Osteoblast (primary cell): ENCODE measurements at regions not wholly inside any gene's neighbourhood (a gene's known extent, or its start where the extent isn't known, plus 50 kb on each side); places are given as distances from the start of the nearest gene placed in this dataset.
A peak's percentile ranks its signal among the peaks of the same experiment; 100 is the strongest.

Source experiments
- DNase-seq: peaks from one replicate; pipeline ENCODE4 v3.0.0; 2011; ENCODE audit warnings: low spot score, mixed read lengths; ENCODE audit not compliant: insufficient read length; ENCODE audit errors: missing footprints
- H2AFZ ChIP-seq: 2 replicates; pipeline ENCODE4 v1.6.0; 2011; ENCODE audit warnings: mild to moderate bottlenecking, low read length
- H3K27ac ChIP-seq: 2 replicates; pipeline ENCODE4 v1.5.1; 2011; ENCODE audit warnings: mild to moderate bottlenecking, low read depth, low read length, moderate library complexity
- H3K27me3 ChIP-seq: 2 replicates; pipeline ENCODE4 v1.6.0; 2012; ENCODE audit warnings: mild to moderate bottlenecking, control low read depth, inconsistent platforms, low read length, moderate library complexity; ENCODE audit not compliant: insufficient read depth
- H3K36me3 ChIP-seq: 2 replicates; pipeline ENCODE4 v1.5.1; 2011; ENCODE audit warnings: mild to moderate bottlenecking, low read length, control low read depth, moderate library complexity; ENCODE audit not compliant: insufficient read depth
- H3K4me1 ChIP-seq: 2 replicates; pipeline ENCODE4 v1.5.1; 2011; ENCODE audit warnings: mild to moderate bottlenecking, low read length, control low read depth, moderate library complexity; ENCODE audit not compliant: insufficient read depth
- H3K4me2 ChIP-seq: 2 replicates; pipeline ENCODE4 v1.6.0; 2011; ENCODE audit warnings: mild to moderate bottlenecking, low read length; ENCODE audit not compliant: insufficient read depth
- H3K4me3 ChIP-seq: fragments of 200-600 bp; sonication (generic); 3 replicates; pipeline ENCODE4 v1.5.1; 2012; ENCODE audit warnings: mild to moderate bottlenecking, low read length, inconsistent platforms; ENCODE audit not compliant: insufficient read depth
- H3K79me2 ChIP-seq: 2 replicates; pipeline ENCODE4 v1.6.0; 2012; ENCODE audit warnings: mild to moderate bottlenecking, low read length, control low read depth, inconsistent platforms; ENCODE audit not compliant: insufficient read depth
- H3K9me3 ChIP-seq: 2 replicates; pipeline ENCODE4 v1.5.1; 2011; ENCODE audit warnings: low read depth, low read length, control low read depth
- H4K20me1 ChIP-seq: 2 replicates; pipeline ENCODE4 v1.6.0; 2012; ENCODE audit warnings: mild to moderate bottlenecking, low read length, control low read depth; ENCODE audit not compliant: insufficient read depth
- TF ChIP-seq, protein P1 (sequence below): IDR thresholded peaks from 2 replicates; pipeline ENCODE4 v1.5.1; 2011; ENCODE audit warnings: mild to moderate bottlenecking, low read depth, low read length, moderate library complexity; ENCODE audit errors: extremely low read depth

DNA sequence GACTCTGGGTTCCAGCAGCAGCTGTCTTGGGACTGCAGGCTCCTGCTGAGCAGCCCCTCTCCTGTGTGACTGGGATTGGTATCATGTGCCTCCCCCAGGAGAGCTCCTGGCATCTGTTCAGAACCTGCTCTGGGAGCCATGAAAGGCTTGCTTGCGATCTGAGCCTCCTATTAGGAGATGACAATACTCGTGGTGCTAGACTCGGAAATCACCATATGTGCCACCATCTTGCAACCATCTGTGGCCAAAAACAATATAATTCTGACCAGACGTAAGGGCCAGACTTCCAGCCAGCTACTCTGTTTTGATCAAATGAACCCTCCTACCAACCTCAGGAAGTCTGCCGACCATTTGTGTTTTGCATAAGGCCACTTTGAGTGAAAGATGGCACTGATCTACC, 484.7 kb downstream of the IRS2 start:
- H4K20me1 ChIP-seq = no peaks in the 10 kb centered on the region
- no peak overlapping the region for H2AFZ ChIP-seq
- peaks cover 10% of the 10 kb centered on the region for H3K4me1 ChIP-seq
- DNase-seq = no peak
- H3K79me2 ChIP-seq = no peaks in the 10 kb centered on the region
- H3K27me3 ChIP-seq = no peaks in the 10 kb centered on the region
- H3K4me2 ChIP-seq = no peak overlapping the region
- H3K9me3 ChIP-seq = no peaks in the 10 kb centered on the region
- TF ChIP-seq, protein P1, sequence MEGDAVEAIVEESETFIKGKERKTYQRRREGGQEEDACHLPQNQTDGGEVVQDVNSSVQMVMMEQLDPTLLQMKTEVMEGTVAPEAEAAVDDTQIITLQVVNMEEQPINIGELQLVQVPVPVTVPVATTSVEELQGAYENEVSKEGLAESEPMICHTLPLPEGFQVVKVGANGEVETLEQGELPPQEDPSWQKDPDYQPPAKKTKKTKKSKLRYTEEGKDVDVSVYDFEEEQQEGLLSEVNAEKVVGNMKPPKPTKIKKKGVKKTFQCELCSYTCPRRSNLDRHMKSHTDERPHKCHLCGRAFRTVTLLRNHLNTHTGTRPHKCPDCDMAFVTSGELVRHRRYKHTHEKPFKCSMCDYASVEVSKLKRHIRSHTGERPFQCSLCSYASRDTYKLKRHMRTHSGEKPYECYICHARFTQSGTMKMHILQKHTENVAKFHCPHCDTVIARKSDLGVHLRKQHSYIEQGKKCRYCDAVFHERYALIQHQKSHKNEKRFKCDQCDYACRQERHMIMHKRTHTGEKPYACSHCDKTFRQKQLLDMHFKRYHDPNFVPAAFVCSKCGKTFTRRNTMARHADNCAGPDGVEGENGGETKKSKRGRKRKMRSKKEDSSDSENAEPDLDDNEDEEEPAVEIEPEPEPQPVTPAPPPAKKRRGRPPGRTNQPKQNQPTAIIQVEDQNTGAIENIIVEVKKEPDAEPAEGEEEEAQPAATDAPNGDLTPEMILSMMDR = no peak
- no peaks in the 10 kb centered on the region for H3K36me3 ChIP-seq
- no peak overlapping the region for H3K4me3 ChIP-seq
- H3K27ac ChIP-seq = no peak overlapping the region

DNA sequence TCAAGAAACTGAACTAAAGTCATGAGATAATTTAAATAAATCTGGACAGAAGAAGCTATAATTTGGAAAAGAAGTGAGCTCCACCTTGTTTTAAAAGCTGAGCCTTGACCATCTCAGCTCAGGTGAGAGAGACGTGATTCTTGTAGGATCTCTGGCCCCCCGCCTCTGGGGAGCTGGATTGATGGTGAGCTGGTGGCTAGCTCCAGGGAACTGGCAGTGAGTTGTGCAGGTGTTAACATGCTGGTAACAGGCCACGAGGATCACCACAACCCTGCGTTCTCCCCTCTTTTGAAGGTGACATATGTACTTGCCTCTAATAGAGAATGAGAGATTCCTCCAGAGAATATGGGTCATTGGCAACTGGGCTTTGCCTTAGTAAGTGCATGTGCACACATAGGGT, 485.1 kb downstream of the IRS2 start:
- Histone ChIP-seq H3K27me3 (no peaks in the 10 kb centered on the region), H3K4me1 (peaks cover 10% of the 10 kb centered on the region), H3K4me3 (no peak overlapping the region), H3K9me3 (no peaks in the 10 kb centered on the region), H3K36me3 (no peaks in the 10 kb centered on the region), H3K79me2 (no peaks in the 10 kb centered on the region), H3K27ac (no peak overlapping the region), H2AFZ (no peak overlapping the region), H4K20me1 (no peaks in the 10 kb centered on the region), H3K4me2 (no peak overlapping the region)
- no peak for DNase-seq
- TF ChIP-seq, protein P1 = no peak

DNA sequence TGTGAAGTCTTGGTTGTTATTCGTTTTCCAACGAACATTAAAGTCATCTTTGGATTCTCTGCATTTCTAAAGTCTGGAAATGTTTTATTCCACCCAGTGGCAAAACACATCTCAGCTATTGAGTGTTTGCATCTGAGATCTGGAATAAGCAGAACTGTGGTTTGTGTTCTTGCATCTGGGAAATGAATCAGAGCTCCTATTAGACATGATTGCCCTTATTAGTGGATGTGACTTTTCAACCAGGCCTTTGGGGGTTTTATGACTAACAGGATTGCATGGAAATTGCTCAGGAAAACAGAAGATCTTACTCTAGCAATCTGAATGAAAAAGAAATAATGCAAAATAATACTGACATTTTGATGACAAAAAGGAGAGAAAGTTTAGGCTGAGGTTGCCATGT, 488.8 kb downstream of the IRS2 start:
- Histone ChIP-seq H3K79me2 (no peaks in the 10 kb centered on the region), H3K4me2 (no peak overlapping the region), H3K36me3 (no peaks in the 10 kb centered on the region), H3K27me3 (no peaks in the 10 kb centered on the region), H3K4me1 (peaks cover 10% of the 10 kb centered on the region), H3K27ac (no peak overlapping the region), H2AFZ (no peak overlapping the region), H4K20me1 (no peaks in the 10 kb centered on the region), H3K4me3 (no peak overlapping the region), H3K9me3 (no peaks in the 10 kb centered on the region)
- DNase-seq = peak; percentile 89
- TF ChIP-seq, protein P1 = no peak

DNA sequence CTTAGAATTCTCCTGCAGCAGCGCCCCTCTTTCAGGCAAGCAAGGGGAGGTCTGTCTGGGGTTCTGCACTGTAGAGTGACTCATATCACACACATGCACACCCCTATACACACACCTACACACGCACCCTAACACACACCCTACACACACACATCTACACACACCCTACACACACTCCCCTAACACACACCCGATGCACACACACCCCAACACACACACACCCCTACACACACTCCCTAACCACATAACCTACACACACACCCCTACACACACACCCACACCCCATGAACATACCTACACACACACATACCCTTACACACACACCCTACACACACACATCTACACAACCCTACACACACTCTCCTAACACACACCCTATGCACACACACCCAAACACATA, 493.2 kb downstream of the IRS2 start:
- no peak overlapping the region for H3K27ac ChIP-seq
- H3K4me3 ChIP-seq = no peak overlapping the region
- H3K27me3 ChIP-seq = no peaks in the 10 kb centered on the region
- no peaks in the 10 kb centered on the region for H3K79me2 ChIP-seq
- no peaks in the 10 kb centered on the region for H4K20me1 ChIP-seq
- no peak for DNase-seq
- H3K4me2 ChIP-seq = no peak overlapping the region
- H3K4me1 ChIP-seq = peaks cover 8% of the 10 kb centered on the region
- TF ChIP-seq, protein P1 = no peak
- H2AFZ ChIP-seq = no peak overlapping the region
- no peaks in the 10 kb centered on the region for H3K9me3 ChIP-seq
- no peaks in the 10 kb centered on the region for H3K36me3 ChIP-seq
